Osteoblast (primary cell): ENCODE measurements at regions not wholly inside any gene's neighbourhood (a gene's known extent, or its start where the extent isn't known, plus 50 kb on each side); places are given as distances from the start of the nearest gene placed in this dataset.

Experiments
- DNase-seq: peaks from one replicate; pipeline ENCODE4 v3.0.0; 2011; ENCODE audit warnings: low spot score, mixed read lengths; ENCODE audit not compliant: insufficient read length; ENCODE audit errors: missing footprints
- H2AFZ ChIP-seq: 2 replicates; pipeline ENCODE4 v1.6.0; 2011; ENCODE audit warnings: mild to moderate bottlenecking, low read length
- H3K27ac ChIP-seq: 2 replicates; pipeline ENCODE4 v1.5.1; 2011; ENCODE audit warnings: mild to moderate bottlenecking, low read depth, low read length, moderate library complexity
- H3K27me3 ChIP-seq: 2 replicates; pipeline ENCODE4 v1.6.0; 2012; ENCODE audit warnings: mild to moderate bottlenecking, control low read depth, inconsistent platforms, low read length, moderate library complexity; ENCODE audit not compliant: insufficient read depth
- H3K36me3 ChIP-seq: 2 replicates; pipeline ENCODE4 v1.5.1; 2011; ENCODE audit warnings: mild to moderate bottlenecking, low read length, control low read depth, moderate library complexity; ENCODE audit not compliant: insufficient read depth
- H3K4me1 ChIP-seq: 2 replicates; pipeline ENCODE4 v1.5.1; 2011; ENCODE audit warnings: mild to moderate bottlenecking, low read length, control low read depth, moderate library complexity; ENCODE audit not compliant: insufficient read depth
- H3K4me2 ChIP-seq: 2 replicates; pipeline ENCODE4 v1.6.0; 2011; ENCODE audit warnings: mild to moderate bottlenecking, low read length; ENCODE audit not compliant: insufficient read depth
- H3K4me3 ChIP-seq: fragments of 200-600 bp; sonication (generic); 3 replicates; pipeline ENCODE4 v1.5.1; 2012; ENCODE audit warnings: mild to moderate bottlenecking, low read length, inconsistent platforms; ENCODE audit not compliant: insufficient read depth
- H3K79me2 ChIP-seq: 2 replicates; pipeline ENCODE4 v1.6.0; 2012; ENCODE audit warnings: mild to moderate bottlenecking, low read length, control low read depth, inconsistent platforms; ENCODE audit not compliant: insufficient read depth
- H3K9me3 ChIP-seq: 2 replicates; pipeline ENCODE4 v1.5.1; 2011; ENCODE audit warnings: low read depth, low read length, control low read depth
- H4K20me1 ChIP-seq: 2 replicates; pipeline ENCODE4 v1.6.0; 2012; ENCODE audit warnings: mild to moderate bottlenecking, low read length, control low read depth; ENCODE audit not compliant: insufficient read depth
- CTCF ChIP-seq: IDR thresholded peaks from 2 replicates; pipeline ENCODE4 v1.5.1; 2011; ENCODE audit warnings: mild to moderate bottlenecking, low read depth, low read length, moderate library complexity; ENCODE audit errors: extremely low read depth

- H4K20me1 ChIP-seq, result no peaks in the 10 kb centered on the region
- H3K9me3 ChIP-seq, result no peaks in the 10 kb centered on the region
- no peaks in the 10 kb centered on the region for H3K4me1 ChIP-seq
- H3K27me3 ChIP-seq, result no peaks in the 10 kb centered on the region
- H3K4me2 ChIP-seq, result no peak overlapping the region
- DNase-seq, result no peak
- no peaks in the 10 kb centered on the region for H3K36me3 ChIP-seq
- no peak overlapping the region for H3K27ac ChIP-seq
- H3K4me3 ChIP-seq, result no peak overlapping the region
- H2AFZ ChIP-seq, result no peak overlapping the region
- no peak for TF ChIP-seq CTCF
- no peaks in the 10 kb centered on the region for H3K79me2 ChIP-seq
Measured at GRCh38 chr2:84251651-84252302, 207.3 kb downstream of the SUCLG1 start.

- Histone ChIP-seq H4K20me1 (no peaks in the 10 kb centered on the region), H2AFZ (no peak overlapping the region), H3K9me3 (no peaks in the 10 kb centered on the region), H3K27ac (no peak overlapping the region), H3K36me3 (no peaks in the 10 kb centered on the region), H3K4me1 (no peaks in the 10 kb centered on the region), H3K27me3 (no peaks in the 10 kb centered on the region), H3K4me2 (no peak overlapping the region), H3K4me3 (no peak overlapping the region), H3K79me2 (no peaks in the 10 kb centered on the region)
- DNase-seq, result no peak
- TF ChIP-seq CTCF, result no peak
Measured at GRCh38 chr2:84249140-84249539, 209.9 kb downstream of the SUCLG1 start.

- no peaks in the 10 kb centered on the region for H3K27me3 ChIP-seq
- H3K79me2 ChIP-seq, result no peaks in the 10 kb centered on the region
- H3K4me2 ChIP-seq, result no peak overlapping the region
- TF ChIP-seq CTCF, result no peak
- no peaks in the 10 kb centered on the region for H3K4me1 ChIP-seq
- H2AFZ ChIP-seq, result no peak overlapping the region
- DNase-seq, result no peak
- no peaks in the 10 kb centered on the region for H4K20me1 ChIP-seq
- no peaks in the 10 kb centered on the region for H3K36me3 ChIP-seq
- H3K4me3 ChIP-seq, result no peak overlapping the region
- no peak overlapping the region for H3K27ac ChIP-seq
- no peaks in the 10 kb centered on the region for H3K9me3 ChIP-seq
Measured at GRCh38 chr2:84247532-84247931, 211.5 kb downstream of the SUCLG1 start.

- Histone ChIP-seq H3K27ac (no peak overlapping the region), H3K4me2 (no peak overlapping the region), H3K9me3 (no peaks in the 10 kb centered on the region)
Measured at GRCh38 chr2:84243788-84244733, 215.0 kb downstream of the SUCLG1 start.

More at GRCh38 chr2:84243788-84244733, 215.0 kb downstream of the SUCLG1 start:
- Histone ChIP-seq H3K79me2 (no peaks in the 10 kb centered on the region), H4K20me1 (no peaks in the 10 kb centered on the region), H3K36me3 (no peaks in the 10 kb centered on the region), H3K4me1 (no peaks in the 10 kb centered on the region), H3K4me3 (no peak overlapping the region), H3K27me3 (no peaks in the 10 kb centered on the region), H2AFZ (no peak overlapping the region)
- no peak for TF ChIP-seq CTCF
- DNase-seq, result no peak
